ENCODE measurements at regions not wholly inside any gene's neighbourhood (a gene's known extent, or its start where the extent isn't known, plus 50 kb on each side); places are given as distances from the start of the nearest gene placed in this dataset.

DNA sequence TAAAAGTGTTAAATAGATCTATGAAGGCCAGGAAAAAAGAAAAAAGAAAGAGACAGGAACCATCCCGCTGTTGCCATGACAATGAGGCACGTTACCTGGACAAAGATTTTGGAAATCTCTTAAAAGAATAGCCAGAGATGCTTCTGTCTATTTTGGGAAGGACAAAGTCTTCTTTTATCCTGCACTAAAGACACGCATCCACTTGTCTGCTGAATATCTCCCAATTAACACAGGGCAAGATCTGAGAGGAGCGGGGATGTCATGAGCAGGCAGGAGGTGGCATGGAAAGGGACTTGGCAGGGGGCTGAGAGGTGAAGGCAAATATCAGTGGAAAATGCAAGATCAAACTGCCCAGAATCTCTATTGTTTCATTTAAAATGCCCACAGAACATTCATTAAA, 153.8 kb upstream of the BLID start:
- TF ChIP-seq, protein P1, sequence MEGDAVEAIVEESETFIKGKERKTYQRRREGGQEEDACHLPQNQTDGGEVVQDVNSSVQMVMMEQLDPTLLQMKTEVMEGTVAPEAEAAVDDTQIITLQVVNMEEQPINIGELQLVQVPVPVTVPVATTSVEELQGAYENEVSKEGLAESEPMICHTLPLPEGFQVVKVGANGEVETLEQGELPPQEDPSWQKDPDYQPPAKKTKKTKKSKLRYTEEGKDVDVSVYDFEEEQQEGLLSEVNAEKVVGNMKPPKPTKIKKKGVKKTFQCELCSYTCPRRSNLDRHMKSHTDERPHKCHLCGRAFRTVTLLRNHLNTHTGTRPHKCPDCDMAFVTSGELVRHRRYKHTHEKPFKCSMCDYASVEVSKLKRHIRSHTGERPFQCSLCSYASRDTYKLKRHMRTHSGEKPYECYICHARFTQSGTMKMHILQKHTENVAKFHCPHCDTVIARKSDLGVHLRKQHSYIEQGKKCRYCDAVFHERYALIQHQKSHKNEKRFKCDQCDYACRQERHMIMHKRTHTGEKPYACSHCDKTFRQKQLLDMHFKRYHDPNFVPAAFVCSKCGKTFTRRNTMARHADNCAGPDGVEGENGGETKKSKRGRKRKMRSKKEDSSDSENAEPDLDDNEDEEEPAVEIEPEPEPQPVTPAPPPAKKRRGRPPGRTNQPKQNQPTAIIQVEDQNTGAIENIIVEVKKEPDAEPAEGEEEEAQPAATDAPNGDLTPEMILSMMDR (IDR thresholded peaks at IDR 0.05), result no peak
- TF ChIP-seq EP300 (IDR thresholded peaks at IDR 0.05) (no peak), POLR2AphosphoS5 (IDR thresholded peaks at IDR 0.05) (no peak)
